ENCODE measurements at regions not wholly inside any gene's neighbourhood (a gene's known extent, or its start where the extent isn't known, plus 50 kb on each side); places are given as distances from the start of the nearest gene placed in this dataset.

- DNase-seq (ENCODE audit: low spot score) = no peak
These were observed 609.5 kb upstream of the UBE2E2 start for GRCh38 chr3:22593638-22594037.

- no peak for DNase-seq (ENCODE audit: low spot score)
These were observed 608.1 kb upstream of the UBE2E2 start for GRCh38 chr3:22594990-22595389.

DNA sequence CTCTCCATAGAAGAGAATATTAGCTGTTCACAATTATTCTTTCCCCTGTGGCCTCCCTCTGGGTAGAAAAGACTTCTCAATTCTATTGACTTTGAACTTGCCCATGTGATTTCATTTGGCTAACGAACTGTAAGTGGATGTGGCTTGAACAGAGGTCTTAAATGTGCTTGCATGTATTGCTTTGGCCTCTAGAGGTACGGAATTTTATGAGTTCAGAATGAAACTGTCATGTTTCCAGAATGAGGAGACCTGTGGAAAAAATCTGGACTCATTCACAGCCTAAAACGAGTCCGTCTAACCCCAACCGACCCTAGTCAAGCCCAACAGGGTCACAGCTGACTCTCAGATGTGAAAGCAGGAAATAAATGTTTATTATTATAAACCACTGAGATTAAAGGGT is 596.7 kb upstream of the UBE2E2 start:
- no peak for DNase-seq (ENCODE audit: low spot score)

DNA sequence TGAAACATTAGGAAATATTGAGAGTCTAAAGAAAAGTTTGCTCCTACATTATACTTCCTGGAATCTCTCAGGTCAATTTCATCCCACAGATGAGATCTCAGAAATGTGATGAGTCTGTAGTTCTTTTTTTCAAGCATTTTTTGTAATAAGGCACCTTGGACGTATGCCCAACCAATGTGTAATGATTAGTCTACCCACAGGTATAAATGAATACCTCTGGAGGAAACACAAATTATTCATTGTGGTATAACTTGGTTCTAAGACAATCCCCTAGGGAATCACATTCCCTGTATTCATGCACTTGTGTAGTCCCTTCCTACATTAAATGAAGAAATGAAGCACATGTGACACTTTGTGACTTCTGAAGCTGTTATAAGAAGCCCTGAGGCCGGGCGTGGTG is 596.2 kb upstream of the UBE2E2 start:
- no peak for DNase-seq (ENCODE audit: low spot score)

GRCh38 chr3:22608093-22608492 is 595.0 kb upstream of the UBE2E2 start:
- DNase-seq (ENCODE audit: low spot score) = no peak

GRCh38 chr3:22608721-22609120 is 594.4 kb upstream of the UBE2E2 start:
- DNase-seq (ENCODE audit: low spot score) = no peak

GRCh38 chr3:22609139-22609538 is 594.0 kb upstream of the UBE2E2 start:
- DNase-seq (ENCODE audit: low spot score) = no peak

GRCh38 chr3:22612927-22613326 is 590.2 kb upstream of the UBE2E2 start:
- DNase-seq (ENCODE audit: low spot score) = no peak

DNA sequence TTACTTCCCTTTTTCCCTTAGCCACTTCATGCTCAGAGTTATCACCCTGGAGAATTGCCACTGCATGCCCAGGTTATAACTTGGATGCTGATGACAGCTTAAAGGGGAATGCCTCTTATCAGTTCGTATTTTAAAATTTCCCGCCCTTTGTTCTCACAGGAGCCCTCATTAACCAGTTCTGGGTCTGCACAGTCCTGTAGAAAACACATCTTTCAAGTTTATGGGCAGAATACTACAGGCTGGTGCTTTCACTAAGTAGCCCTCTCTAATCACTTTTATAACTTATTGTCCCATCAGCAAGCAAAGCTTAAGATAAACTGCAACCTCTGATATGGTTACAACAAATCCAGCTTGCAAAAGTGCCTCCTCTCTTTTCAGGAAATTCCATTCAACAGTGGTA is 587.3 kb upstream of the UBE2E2 start:
- DNase-seq (ENCODE audit: low spot score) = no peak

GRCh38 chr3:22617372-22617771 is 585.8 kb upstream of the UBE2E2 start:
- DNase-seq (ENCODE audit: low spot score) = no peak

DNA sequence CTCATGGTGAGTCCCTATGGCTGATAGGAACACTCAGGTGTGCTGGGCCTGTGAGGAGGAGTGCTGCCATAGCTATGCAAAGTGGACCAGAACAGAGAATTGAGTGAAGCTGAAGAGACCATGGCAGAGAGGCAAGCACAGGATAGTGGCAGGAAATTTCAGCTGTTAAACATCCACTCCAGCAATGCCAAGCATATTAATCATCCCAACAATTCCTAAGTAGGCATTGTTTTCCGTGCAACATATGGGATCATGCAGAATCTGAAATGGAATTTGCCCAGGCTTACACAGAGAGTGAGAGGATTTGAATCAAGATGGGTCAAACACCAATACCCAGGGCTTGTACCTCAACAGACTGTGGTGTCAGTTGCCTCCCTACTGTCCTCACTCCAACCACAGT is 582.6 kb upstream of the UBE2E2 start:
- no peak for DNase-seq (ENCODE audit: low spot score)

DNA sequence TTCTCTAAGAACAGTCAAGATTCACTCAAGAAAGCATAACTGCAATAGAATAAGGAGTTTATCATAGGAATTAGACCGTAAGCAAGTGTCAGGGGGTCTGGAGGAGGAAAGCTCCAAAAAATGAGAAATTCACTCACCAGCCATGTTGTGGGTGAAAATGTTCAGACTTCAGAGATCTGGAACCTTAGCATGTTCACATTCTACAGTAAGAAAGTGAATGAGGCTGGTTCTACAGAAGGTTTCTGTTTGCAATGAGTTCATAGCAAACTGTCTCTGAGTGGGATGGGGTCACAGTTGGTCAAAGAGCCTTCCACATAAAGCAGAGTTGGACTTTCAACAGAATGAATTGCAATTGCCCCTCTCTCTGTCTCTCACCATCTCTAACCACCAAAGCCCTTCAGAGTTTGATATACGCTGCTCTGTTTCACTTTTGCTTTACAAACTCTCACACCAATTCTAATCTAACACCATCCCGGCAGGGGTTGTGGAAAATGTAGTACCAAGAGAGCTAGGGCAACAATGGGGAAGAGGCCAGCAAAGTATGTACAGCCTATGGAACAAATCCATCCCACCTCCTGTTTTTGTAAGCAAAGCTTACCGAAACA is 581.8 kb upstream of the UBE2E2 start:
- no peak for DNase-seq (ENCODE audit: low spot score)

- no peak for DNase-seq (ENCODE audit: low spot score)
These were observed 575.1 kb upstream of the UBE2E2 start for GRCh38 chr3:22627993-22628499.

GRCh38 chr3:22632536-22632935 is 570.6 kb upstream of the UBE2E2 start:
- no peak for DNase-seq (ENCODE audit: low spot score)

GRCh38 chr3:22634433-22634832 is 568.7 kb upstream of the UBE2E2 start:
- no peak for DNase-seq (ENCODE audit: low spot score)

DNA sequence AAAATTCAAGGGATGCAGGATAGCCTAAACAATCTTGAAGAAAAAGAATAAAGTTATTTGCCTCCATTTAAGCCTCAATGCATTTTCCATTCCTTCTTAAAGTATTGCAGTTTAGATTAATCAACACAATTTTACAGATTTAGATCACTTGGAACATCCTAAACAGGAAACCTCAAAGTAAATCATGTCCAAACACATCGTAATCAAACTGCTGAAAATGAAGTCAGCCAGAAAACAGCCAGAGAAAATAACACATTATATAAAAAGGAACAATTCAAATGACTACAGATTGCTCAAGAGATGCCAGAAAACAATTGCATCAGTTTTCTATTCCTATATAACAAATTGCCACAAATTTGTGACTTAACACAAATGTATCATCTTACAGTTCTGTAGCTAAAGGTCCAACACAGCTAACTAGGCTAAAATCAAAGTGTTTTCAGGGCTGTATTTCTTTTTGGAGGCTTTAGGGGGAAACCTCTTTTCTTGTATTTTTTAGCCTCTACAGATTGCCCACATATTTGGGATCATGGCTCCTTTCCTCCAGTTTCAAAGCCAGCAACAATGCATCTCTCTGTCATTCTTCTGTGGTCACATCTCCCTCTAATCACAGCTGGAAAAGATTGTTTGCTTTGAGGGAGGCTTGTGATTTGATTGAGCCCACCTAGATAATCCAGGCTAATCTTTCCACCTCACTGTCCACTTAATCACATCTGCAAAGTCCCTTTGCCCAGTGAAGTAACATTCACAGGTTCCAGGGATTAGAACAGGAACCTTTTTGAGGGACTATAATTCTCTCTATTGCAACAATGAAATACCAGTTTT is 543.3 kb upstream of the UBE2E2 start:
- DNase-seq (ENCODE audit: low spot score) = no peak

- DNase-seq (ENCODE audit: low spot score) = no peak
These were observed 542.5 kb upstream of the UBE2E2 start for GRCh38 chr3:22660606-22661005.

DNA sequence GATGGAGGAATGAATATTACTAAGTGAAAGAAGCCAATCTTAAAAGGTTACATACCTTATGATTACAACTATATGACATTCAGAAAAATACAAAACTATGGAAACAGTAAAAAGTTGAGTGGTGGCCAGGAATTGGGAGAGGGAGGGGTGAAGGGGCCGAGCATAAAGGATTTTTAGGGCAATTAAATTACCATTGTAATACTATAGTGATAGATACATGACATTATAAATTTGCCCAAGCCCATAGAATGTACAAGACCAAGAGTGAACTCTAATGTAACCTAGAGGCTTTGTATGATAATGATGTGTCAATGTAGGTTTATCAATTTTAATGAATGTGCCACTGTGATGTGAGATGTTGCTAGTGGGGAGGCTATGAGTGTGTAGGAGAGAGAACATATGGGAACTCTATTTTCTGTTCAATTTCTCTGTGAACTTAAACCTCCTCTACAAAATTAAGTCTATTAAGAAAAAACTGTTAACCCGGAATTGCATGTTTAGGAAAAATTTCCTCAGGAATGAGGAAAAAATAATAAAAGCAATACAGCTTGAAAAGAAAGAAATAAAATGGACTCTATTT is 541.9 kb upstream of the UBE2E2 start:
- DNase-seq (ENCODE audit: low spot score) = no peak

- no peak for DNase-seq (ENCODE audit: low spot score)
These were observed 537.6 kb upstream of the UBE2E2 start for GRCh38 chr3:22665528-22665927.

DNA sequence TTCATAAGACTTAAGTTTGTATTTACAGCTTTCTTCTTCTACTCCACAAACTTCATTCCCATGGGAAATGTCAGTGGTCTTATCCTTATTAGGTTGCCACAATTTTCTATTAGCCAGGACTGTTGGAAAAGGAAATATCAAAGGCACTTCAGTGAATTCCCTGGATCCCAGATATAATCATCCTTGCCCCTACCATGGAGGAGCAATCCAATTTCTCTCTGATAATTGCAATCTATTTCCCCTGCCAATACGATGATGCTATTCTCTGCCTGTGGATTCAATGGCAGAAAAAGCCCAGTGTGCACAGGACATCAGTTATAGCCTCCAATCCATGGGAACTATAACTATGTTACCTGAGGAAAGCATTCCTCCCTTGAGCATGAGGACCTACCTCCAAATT is 536.4 kb upstream of the UBE2E2 start:
- no peak for DNase-seq (ENCODE audit: low spot score)

DNA sequence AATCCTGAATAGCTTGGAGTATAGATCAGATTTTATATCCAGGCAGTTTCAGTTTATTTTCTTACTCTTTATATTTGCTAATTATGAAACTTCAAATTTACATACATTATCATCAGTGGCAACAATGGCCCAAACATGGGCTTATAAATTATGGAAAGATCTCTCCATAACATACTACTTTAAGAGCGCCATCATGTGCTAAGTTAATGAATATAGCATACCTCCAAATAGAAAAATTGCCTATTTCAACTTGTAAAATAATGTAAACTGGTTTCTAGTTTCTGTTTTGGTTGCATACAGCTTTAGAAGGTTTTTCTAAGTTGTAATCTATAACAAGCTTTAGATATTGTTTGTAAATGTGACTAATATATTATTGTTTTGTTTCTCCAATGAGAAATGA is 531.3 kb upstream of the UBE2E2 start:
- DNase-seq (ENCODE audit: low spot score) = no peak

- DNase-seq (ENCODE audit: low spot score) = no peak
These were observed 518.4 kb upstream of the UBE2E2 start for GRCh38 chr3:22684739-22685138.

DNA sequence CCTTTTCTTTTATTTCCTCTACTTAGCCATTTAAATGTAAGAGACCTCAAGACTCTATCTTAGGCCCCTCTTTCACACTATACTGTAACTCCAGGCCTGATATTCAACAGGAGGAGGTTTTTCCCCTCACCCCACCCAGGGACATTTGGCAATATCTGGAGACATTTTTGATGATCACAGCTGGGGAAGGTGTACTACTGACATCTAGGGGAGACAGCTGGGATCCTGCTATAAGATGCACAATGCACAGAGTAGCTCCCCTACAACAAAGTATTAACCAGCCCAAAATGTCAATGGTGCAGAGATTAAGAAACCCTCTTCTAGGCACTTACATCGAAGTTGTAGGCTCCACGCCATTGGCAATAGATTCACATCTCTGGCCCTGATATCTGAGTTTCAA is 517.5 kb upstream of the UBE2E2 start:
- no peak for DNase-seq (ENCODE audit: low spot score)

All from kidney capillary endothelial cell (primary cell).